CD4-positive, alpha-beta T cell treated with Interferon alpha-2 for 1 hour (primary cell): ENCODE measurements at regions not wholly inside any gene's neighbourhood (a gene's known extent, or its start where the extent isn't known, plus 50 kb on each side); places are given as distances from the start of the nearest gene placed in this dataset.
"Not testable (repeated sequence)": the region's sequence is repeated elsewhere in the genome, so short reads cannot be mapped to it uniquely, and the experiment has no call there.

ENCODE experiments used
- DNase-seq, 2 donors: peaks; one replicate each; pipeline ENCODE4 v3.0.0-alpha.2; 2020 to 2022

- no peak for DNase-seq
These were observed 295.9 kb upstream of the ADGRL4 start for GRCh38 chr1:79302380-79302930.

DNA sequence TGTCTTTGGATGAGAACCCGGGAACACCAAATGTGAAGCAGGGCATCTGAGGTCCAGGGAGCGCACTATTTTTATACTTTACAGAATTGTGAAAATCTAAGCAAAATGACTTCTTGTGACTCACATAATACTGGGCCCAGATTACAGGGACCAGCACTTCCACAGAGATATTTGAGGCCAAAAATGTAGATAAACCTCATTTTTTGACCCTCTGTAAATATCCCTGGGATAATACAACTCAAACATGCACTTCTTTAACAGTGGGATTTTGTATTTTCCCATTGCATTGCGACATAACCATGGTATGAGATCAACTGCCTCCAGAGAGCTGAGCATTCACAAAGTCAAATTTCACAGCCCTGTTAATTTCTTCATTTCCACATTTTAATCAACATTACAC is 289.4 kb upstream of the ADGRL4 start:
- DNase-seq: no peak

GRCh38 chr1:79293611-79294010 is 287.1 kb upstream of the ADGRL4 start:
- no peak for DNase-seq

DNA sequence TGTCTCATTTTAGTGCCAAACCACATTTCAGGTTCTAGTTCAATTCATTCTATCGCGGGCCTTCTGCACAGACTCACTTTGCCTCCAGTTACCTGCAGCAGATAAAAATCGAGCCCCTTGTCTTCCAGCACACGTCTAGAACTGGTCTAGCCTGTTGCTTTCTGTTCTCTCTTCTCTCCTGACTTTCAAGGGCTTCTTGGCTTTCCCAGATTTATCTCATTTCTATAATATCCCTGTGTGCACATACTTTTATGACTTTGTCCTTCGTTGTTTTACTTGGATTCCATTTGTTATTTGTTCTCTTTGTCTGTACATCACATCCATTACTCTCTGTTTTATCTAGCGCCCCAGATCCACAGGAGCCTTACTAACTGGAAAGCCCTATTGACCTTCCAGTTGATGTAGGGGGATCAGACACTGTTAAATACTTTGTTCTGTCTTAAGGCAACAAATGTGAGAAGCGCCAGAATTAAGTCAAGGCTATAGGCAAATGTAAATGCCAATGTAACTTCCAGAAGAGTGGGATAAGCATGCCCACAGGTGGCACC is 284.5 kb upstream of the ADGRL4 start:
- DNase-seq: no peak

GRCh38 chr1:79287982-79288381 is 281.5 kb upstream of the ADGRL4 start:
- DNase-seq: no peak

GRCh38 chr1:79285667-79286066 is 279.1 kb upstream of the ADGRL4 start:
- DNase-seq: no peak

GRCh38 chr1:79283451-79283850 is 276.9 kb upstream of the ADGRL4 start:
- no peak for DNase-seq

- DNase-seq: no peak
These were observed 274.9 kb upstream of the ADGRL4 start for GRCh38 chr1:79281442-79281841.

GRCh38 chr1:79271759-79272158 is 265.2 kb upstream of the ADGRL4 start:
- no peak for DNase-seq

- DNase-seq: no peak
These were observed 258.7 kb upstream of the ADGRL4 start for GRCh38 chr1:79264975-79265818.

DNA sequence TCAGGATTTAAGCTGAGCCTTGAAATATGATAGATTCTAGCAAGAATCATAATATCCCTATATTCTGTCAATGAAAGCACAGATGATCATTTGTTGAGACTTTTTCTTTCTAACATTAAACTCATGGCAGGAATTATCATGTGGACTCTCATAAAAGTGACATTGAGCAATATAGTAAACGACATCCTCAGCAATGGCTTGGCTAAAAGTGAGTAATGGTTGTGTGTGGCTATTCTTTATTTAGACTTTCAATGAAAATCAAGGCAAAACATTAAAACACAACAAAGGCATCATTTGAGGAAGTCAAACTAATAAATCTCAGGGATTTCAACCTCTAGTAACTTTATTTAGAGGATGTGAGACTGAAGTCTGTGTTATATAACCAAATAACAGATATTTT is 257.8 kb upstream of the ADGRL4 start:
- no peak for DNase-seq

- no peak for DNase-seq
These were observed 256.3 kb upstream of the ADGRL4 start for GRCh38 chr1:79262745-79263258.

DNA sequence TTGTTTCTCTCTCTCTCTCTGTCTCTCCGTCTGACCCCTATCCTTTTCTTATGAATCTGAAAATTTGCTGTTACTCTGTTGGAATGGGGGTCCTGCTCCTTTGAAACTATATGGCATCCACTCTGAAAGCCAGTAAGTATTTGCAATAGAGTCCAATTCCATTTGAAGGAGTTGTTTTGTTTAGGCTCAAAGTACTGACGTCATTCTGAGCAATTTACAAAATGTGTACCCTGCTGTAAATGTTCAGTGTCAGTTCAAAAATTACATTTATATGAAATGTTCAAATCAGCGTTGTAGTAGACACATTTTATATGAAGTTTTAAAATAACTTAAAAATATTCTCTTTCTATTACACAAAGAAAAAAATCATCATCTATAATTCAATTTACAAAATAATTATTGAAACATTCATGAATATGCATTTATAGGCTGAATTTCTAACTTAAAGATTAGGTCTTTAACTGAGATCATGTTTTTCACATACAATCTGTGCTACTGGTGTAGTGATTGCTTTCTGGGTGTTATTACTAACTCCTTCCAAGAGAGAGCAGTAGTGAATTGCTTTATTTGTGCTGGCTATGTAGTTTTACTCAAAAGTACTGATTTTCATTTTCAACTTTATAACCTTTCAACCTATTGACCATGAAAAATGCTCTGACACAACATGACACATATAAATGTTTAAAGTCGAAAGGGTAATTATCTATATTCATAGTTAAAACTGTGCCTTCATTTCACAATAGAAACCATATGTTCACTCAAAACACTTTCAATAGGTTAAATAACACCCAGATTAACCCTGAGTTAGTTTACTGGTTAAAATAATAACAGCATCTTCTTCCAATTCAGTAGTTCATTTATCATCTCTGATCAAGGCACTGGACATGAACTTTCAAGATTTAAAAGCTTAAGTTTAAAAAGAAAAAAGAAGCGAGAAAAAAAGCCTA is 253.1 kb upstream of the ADGRL4 start:
- DNase-seq: no peak

- no peak for DNase-seq
These were observed 248.9 kb upstream of the ADGRL4 start for GRCh38 chr1:79255421-79255820.

GRCh38 chr1:79252598-79252997 is 246.1 kb upstream of the ADGRL4 start:
- DNase-seq: no peak

DNA sequence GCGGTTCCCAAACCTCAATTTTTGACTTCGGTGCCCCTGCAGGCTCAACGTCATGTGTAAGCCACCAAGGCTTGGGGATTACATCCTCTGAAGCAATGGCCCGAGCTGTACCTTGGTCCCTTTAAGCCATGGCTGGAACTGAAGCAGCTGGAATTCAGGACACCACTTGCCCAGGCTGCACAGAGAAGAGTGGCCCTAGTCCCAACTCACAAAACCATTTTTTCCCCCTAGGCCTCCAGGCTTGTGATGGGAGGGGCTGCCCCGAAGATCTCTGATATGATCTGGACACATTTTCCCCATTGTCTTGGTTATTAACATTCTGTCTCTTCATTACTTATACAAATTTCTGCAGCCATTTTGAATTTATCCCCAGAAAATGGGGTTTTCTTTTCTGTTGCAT is 233.3 kb upstream of the ADGRL4 start:
- DNase-seq: no peak

GRCh38 chr1:79235301-79236002 is 228.9 kb upstream of the ADGRL4 start:
- DNase-seq: no peak

- no peak for DNase-seq
These were observed 226.3 kb upstream of the ADGRL4 start for GRCh38 chr1:79232818-79233217.

- DNase-seq: not testable (repeated sequence)
These were observed 224.2 kb upstream of the ADGRL4 start for GRCh38 chr1:79230751-79231150.

GRCh38 chr1:79226963-79227362 is 220.4 kb upstream of the ADGRL4 start:
- no peak for DNase-seq

DNA sequence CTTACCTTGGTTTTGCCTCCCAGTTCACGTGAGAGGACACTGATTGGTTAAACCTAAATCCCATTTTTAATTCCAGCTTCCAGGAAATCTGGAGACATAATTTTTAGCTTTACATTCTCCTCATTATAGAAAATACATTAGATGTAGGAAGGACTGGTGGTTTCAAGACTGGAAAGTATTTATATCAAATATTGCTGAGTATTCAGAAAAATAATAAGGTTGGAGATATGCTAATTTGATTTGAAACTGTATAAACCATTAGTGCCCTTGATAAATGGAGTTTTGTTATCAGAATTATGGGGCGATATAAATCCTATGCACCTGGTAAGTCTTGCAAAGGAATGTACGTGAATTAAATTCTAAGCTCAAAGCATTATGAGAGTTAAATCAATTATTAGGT is 218.0 kb upstream of the ADGRL4 start:
- DNase-seq: no peak

- no peak for DNase-seq
These were observed 214.0 kb upstream of the ADGRL4 start for GRCh38 chr1:79220509-79220908.
